IMR-90 (cell line): ENCODE measurements at regions not wholly inside any gene's neighbourhood (a gene's known extent, or its start where the extent isn't known, plus 50 kb on each side); places are given as distances from the start of the nearest gene placed in this dataset.

Source experiments
- ATAC-seq: fragments of 200-7000 bp; cut with Tn5 transposase; 2 replicates; pipeline ENCODE4 v1.9.1; 2020; ENCODE audit warnings: low read depth, mild to moderate bottlenecking, moderate library complexity
- BruUV-seq: library from RNA; stranded (reverse); fragments of 400-500 nt; replicated peaks from 2 replicates; lab custom pipeline; 2021; lab: Mats Ljungman, UMichigan
- CTCF ChIA-PET: fragments of 300-600 bp; formaldehyde crosslinking; extraction: SDS; loops from one replicate; lab custom pipeline; 2021; ENCODE audit warnings: antibody characterized with exemption; lab: Yijun Ruan, JAX
- POLR2A ChIA-PET: fragments of 300-600 bp; sonication (Branson Sonifier 250); formaldehyde crosslinking; loops from one replicate; lab custom pipeline; 2022; ENCODE audit warnings: antibody characterized with exemption; ENCODE audit not compliant: unreplicated experiment; lab: Charles Lee
- DNase-seq: peaks from one replicate; pipeline ENCODE4 v3.0.0; 2013
- H2AFZ ChIP-seq: replicated peaks from 2 replicates; pipeline ENCODE3; 2013; ENCODE audit warnings: low read length, mild to moderate bottlenecking; ENCODE audit not compliant: poor library complexity
- H2AK5ac ChIP-seq: 2 replicates; pipeline ENCODE4 v1.6.1; 2013; ENCODE audit warnings: low read depth, low read length, inconsistent platforms
- H2AK9ac ChIP-seq: replicated peaks from 2 replicates; pipeline ENCODE3; 2013; ENCODE audit warnings: mild to moderate bottlenecking, low read depth, low read length, moderate library complexity; ENCODE audit not compliant: poor library complexity
- H2BK120ac ChIP-seq: 2 replicates; pipeline ENCODE4 v1.6.1; 2013; ENCODE audit warnings: low read depth, low read length, inconsistent platforms
- H2BK15ac ChIP-seq: 3 replicates; pipeline ENCODE4 v1.6.1; 2013; ENCODE audit warnings: low read depth, low read length, inconsistent platforms
- H2BK20ac ChIP-seq: 2 replicates; pipeline ENCODE4 v1.6.1; 2013; ENCODE audit warnings: low read depth, mild to moderate bottlenecking, inconsistent platforms, low read length, moderate library complexity
- H2BK5ac ChIP-seq: 2 replicates; pipeline ENCODE4 v1.6.1; 2013; ENCODE audit warnings: mild to moderate bottlenecking, low read depth, low read length, inconsistent platforms; ENCODE audit not compliant: poor library complexity, severe bottlenecking
- H3K14ac ChIP-seq: replicated peaks from 2 replicates; pipeline ENCODE4 v1.6.1; 2013; ENCODE audit warnings: low read depth, low read length, inconsistent platforms
- H3K18ac ChIP-seq: 2 replicates; pipeline ENCODE4 v1.6.1; 2013; ENCODE audit warnings: low read depth, low read length, control low read depth
- H3K23ac ChIP-seq: 2 replicates; pipeline ENCODE4 v1.6.1; 2013; ENCODE audit warnings: low read depth, low read length, inconsistent platforms
- H3K27ac ChIP-seq: 2 replicates; pipeline ENCODE4 v1.5.1; 2013; ENCODE audit warnings: mild to moderate bottlenecking, control low read depth, low read length; ENCODE audit not compliant: insufficient read depth
- H3K27me3 ChIP-seq: 2 replicates; pipeline ENCODE4 v1.6.1; 2013; ENCODE audit warnings: low read length; ENCODE audit not compliant: control insufficient read depth, insufficient read depth
- H3K36me3 ChIP-seq: 2 replicates; pipeline ENCODE4 v1.6.1; 2013; ENCODE audit warnings: low read length, mixed read lengths; ENCODE audit not compliant: control insufficient read depth, insufficient read depth
- H3K4ac ChIP-seq: 2 replicates; pipeline ENCODE4 v1.6.1; 2013; ENCODE audit warnings: low read depth, low read length, inconsistent platforms
- H3K4me1 ChIP-seq: 2 replicates; pipeline ENCODE4 v1.6.1; 2013; ENCODE audit warnings: low read length, mixed read lengths; ENCODE audit not compliant: control insufficient read depth, insufficient read depth
- H3K4me2 ChIP-seq: 2 replicates; pipeline ENCODE4 v1.6.1; 2013; ENCODE audit warnings: low read depth, mild to moderate bottlenecking, control low read depth, low read length, moderate library complexity
- H3K4me3 ChIP-seq: 2 replicates; pipeline ENCODE4 v1.5.1; 2013; ENCODE audit warnings: low read depth, mild to moderate bottlenecking, control low read depth, low read length, moderate library complexity; ENCODE audit not compliant: insufficient read depth
- H3K56ac ChIP-seq: 2 replicates; pipeline ENCODE4 v1.6.1; 2013; ENCODE audit warnings: low read length, inconsistent platforms; ENCODE audit not compliant: insufficient read depth; ENCODE audit errors: extremely low read depth
- H3K79me1 ChIP-seq, 2 experiments: 2 replicates each; pipeline ENCODE4 v1.6.1; 2013; ENCODE audit warnings: low read length in 2 of 2, inconsistent platforms in 1 of 2, low read depth in 1 of 2
- H3K9ac ChIP-seq: 2 replicates; pipeline ENCODE4 v1.6.1; 2013; ENCODE audit warnings: low read depth, low read length, control low read depth
- H3K9me1 ChIP-seq: 2 replicates; pipeline ENCODE4 v1.6.1; 2013; ENCODE audit warnings: low read length, inconsistent platforms; ENCODE audit not compliant: insufficient read depth
- H3K9me3 ChIP-seq: 2 replicates; pipeline ENCODE4 v1.6.1; 2013; ENCODE audit warnings: low read length; ENCODE audit not compliant: control insufficient read depth, insufficient read depth
- H4K20me1 ChIP-seq: 2 replicates; pipeline ENCODE4 v1.6.1; 2013; ENCODE audit warnings: low read length, inconsistent platforms; ENCODE audit not compliant: insufficient read depth
- H4K5ac ChIP-seq: 2 replicates; pipeline ENCODE4 v1.6.1; 2013; ENCODE audit warnings: mild to moderate bottlenecking, low read depth, low read length, control low read depth
- H4K8ac ChIP-seq, 2 experiments: 2 replicates each; pipeline ENCODE4 v1.6.1; 2013; ENCODE audit warnings: low read depth in 2 of 2, low read length in 2 of 2, control low read depth in 1 of 2, inconsistent platforms in 1 of 2
- H4K91ac ChIP-seq: 2 replicates; pipeline ENCODE4 v1.6.1; 2013; ENCODE audit warnings: low read depth, low read length, inconsistent platforms; ENCODE audit not compliant: insufficient read depth
- CTCF ChIP-seq: conservative IDR thresholded peaks from 2 replicates; pipeline ENCODE4 v1.5.1; 2012; ENCODE audit warnings: mild to moderate bottlenecking, low read depth, low read length, improper control_type of control experiment
- RAD21 ChIP-seq: IDR thresholded peaks from 2 replicates; pipeline ENCODE4 v1.6.1; 2012; ENCODE audit warnings: low read length, improper control_type of control experiment
- SMC3 ChIP-seq: fragments of 150-350 bp; IDR thresholded peaks from 2 replicates; pipeline ENCODE4 v1.6.1; 2016; ENCODE audit warnings: low read depth, mild to moderate bottlenecking, antibody characterized with exemption, low read length, moderate library complexity
- WGBS, 2 experiments: methylation state at CpG; one replicate each; pipeline versions ENCODE4 v1.1.5 to v1.1.7; 2013; ENCODE audit warnings: missing lambda C conversion rate in 2 of 2; ENCODE audit not compliant: insufficient read length in 1 of 2; ENCODE audit errors: extremely low coverage in 2 of 2; 5-methylcytosine and 5-hydroxymethylcytosine counted together
- dilution Hi-C: fragments of 300-500 bp; cut with HindIII; formaldehyde crosslinking; loops from one replicate; pipeline ENCODE4 v1.14.3; 2018; ENCODE audit warnings: low sequenced_read_pairs; ENCODE audit not compliant: unreplicated experiment
- in situ Hi-C: fragments of 300-500 bp; cut with MboI; formaldehyde crosslinking; loops from 3 replicates; pipeline ENCODE4 v1.14.3; 2019; ENCODE audit warnings: low sequenced_read_pairs, inconsistent platforms, mixed read lengths
- intact Hi-C: fragments of 100-400 bp; cut with micrococcal nuclease; formaldehyde crosslinking; loops from 2 replicates; pipeline ENCODE4 v1.10.0; 2022
- TF ChIP-seq, protein P1 (sequence below): fragments of 150-350 bp; IDR thresholded peaks from 2 replicates; pipeline ENCODE4 v1.6.1; 2017; ENCODE audit warnings: mild to moderate bottlenecking, antibody characterized with exemption, low read length, low read depth

GRCh38 chrX:78595901-78596502 is 63.1 kb downstream of the RTL3 start:
- ATAC-seq (no peak), DNase-seq (no peak)
- no peak overlapping the region for H2BK5ac ChIP-seq
- no peak overlapping the region for H4K91ac ChIP-seq
- H3K27me3 ChIP-seq: no peaks in the 10 kb centered on the region
- H2BK15ac ChIP-seq: no peak overlapping the region
- H3K4me1 ChIP-seq: no peaks in the 10 kb centered on the region
- no peak overlapping the region for H2BK120ac ChIP-seq
- H3K23ac ChIP-seq: no peak overlapping the region
- ChIA-PET CTCF (interaction anchor here (1.2 to 1.4 kb wide), 2 partner anchors 112 to 486 kb away, joined by 3 to 6 read pairs; no protein-coding TSS in a partner anchor), POLR2A (no interaction called here)
- no peak overlapping the region for H2AFZ ChIP-seq
- peak; percentile 40 for TF ChIP-seq CTCF
- peak; percentile 53 for TF ChIP-seq RAD21
- TF ChIP-seq, protein P1, sequence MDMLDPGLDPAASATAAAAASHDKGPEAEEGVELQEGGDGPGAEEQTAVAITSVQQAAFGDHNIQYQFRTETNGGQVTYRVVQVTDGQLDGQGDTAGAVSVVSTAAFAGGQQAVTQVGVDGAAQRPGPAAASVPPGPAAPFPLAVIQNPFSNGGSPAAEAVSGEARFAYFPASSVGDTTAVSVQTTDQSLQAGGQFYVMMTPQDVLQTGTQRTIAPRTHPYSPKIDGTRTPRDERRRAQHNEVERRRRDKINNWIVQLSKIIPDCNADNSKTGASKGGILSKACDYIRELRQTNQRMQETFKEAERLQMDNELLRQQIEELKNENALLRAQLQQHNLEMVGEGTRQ: no peak
- TF ChIP-seq SMC3: peak; percentile 35
- no peak overlapping the region for H4K8ac ChIP-seq
- no peak overlapping the region for H3K4ac ChIP-seq
- H3K9me3 ChIP-seq: no peaks in the 10 kb centered on the region
- H2BK20ac ChIP-seq: no peak overlapping the region
- H2AK9ac ChIP-seq: no peak overlapping the region
- H3K27ac ChIP-seq: no peak overlapping the region
- WGBS, 2 experiments: 17% methylated on average over 1 of the region's 3 CpGs; no CpG with 5 or more reads in 1 of the 2 experiments
- H4K5ac ChIP-seq: no peak overlapping the region
- no peaks in the 10 kb centered on the region for H4K20me1 ChIP-seq
- no peak overlapping the region for H3K56ac ChIP-seq
- BruUV-seq: no TSS peak
- no peak overlapping the region for H2AK5ac ChIP-seq
- H3K36me3 ChIP-seq: no peaks in the 10 kb centered on the region
- no peak overlapping the region for H3K9ac ChIP-seq
- no peak overlapping the region for H3K4me2 ChIP-seq
- dilution Hi-C loops (no loop called here), intact Hi-C loops (loop anchor here (1.0 to 5.0 kb wide), 2 partner anchors 112 to 486 kb away; no protein-coding TSS in a partner anchor), in situ Hi-C loops (no loop called here)
- H3K14ac ChIP-seq: no peak overlapping the region
- H3K79me1 ChIP-seq: no peaks in the 10 kb centered on the region
- no peaks in the 10 kb centered on the region for H3K9me1 ChIP-seq
- H3K18ac ChIP-seq: no peak overlapping the region
- no peak overlapping the region for H3K4me3 ChIP-seq
